HCT116 (cell line): ENCODE measurements at regions not wholly inside any gene's neighbourhood (a gene's known extent, or its start where the extent isn't known, plus 50 kb on each side); places are given as distances from the start of the nearest gene placed in this dataset.

Source experiments
- ATAC-seq: fragments of 200-7000 bp; cut with Tn5 transposase; 2 replicates; pipeline ENCODE4 v1.9.1; 2020; ENCODE audit warnings: mild to moderate bottlenecking, moderate library complexity
- BruUV-seq: library from RNA; stranded (reverse); fragments of 400-500 nt; replicated peaks from 2 replicates; lab custom pipeline; 2021; lab: Mats Ljungman, UMichigan
- CTCF ChIA-PET: fragments of 300-600 bp; sonication (Branson Sonifier 250); formaldehyde crosslinking; loops from one replicate; lab custom pipeline; 2021; ENCODE audit warnings: antibody characterized with exemption; lab: Charles Lee
- POLR2A ChIA-PET: fragments of 300-600, 350-600 bp; sonication (Branson Sonifier 250); formaldehyde crosslinking; loops from one replicate; lab custom pipeline; 2021; ENCODE audit warnings: antibody characterized with exemption; lab: Charles Lee
- RAD21 ChIA-PET, 2 experiments: fragments of 300-600 bp; sonication (Branson Sonifier 250); formaldehyde crosslinking; loops; one replicate each; lab custom pipeline; 2023; ENCODE audit warnings: low total read pairs in 2 of 2; ENCODE audit not compliant: uncharacterized antibody in 2 of 2, unreplicated experiment in 2 of 2, low non-redundant PET in 1 of 2; lab: Charles Lee
- DNase-seq: peaks from one replicate; pipeline ENCODE4 v3.0.0-alpha.2; 2010; ENCODE audit warnings: low read depth, low spot score
- H2AFZ ChIP-seq: fragments of 200-600 bp; shearing (Covaris generic), sonication (generic); 2 replicates; pipeline ENCODE4 v1.6.1; 2017; ENCODE audit warnings: low read depth, mixed run types, mixed read lengths, antibody characterized with exemption, low read length; ENCODE audit not compliant: poor library complexity, severe bottlenecking
- H3K27ac ChIP-seq: 2 replicates; pipeline ENCODE4 v1.5.1; 2012; ENCODE audit warnings: low read depth, low read length
- H3K27me3 ChIP-seq: fragments of 200-600 bp; sonication (generic); 2 replicates; pipeline ENCODE4 v1.6.1; 2016; ENCODE audit warnings: mixed run types, low read length, mixed read lengths; ENCODE audit not compliant: insufficient read depth
- H3K36me3 ChIP-seq, 2 experiments: fragments of 200-500 bp in 1 of 2; fragments of 200-600 bp in 1 of 2; sonication (Bioruptor generic) in 1 of 2; sonication (generic) in 1 of 2; 2 replicates each; pipeline versions ENCODE4 v1.5.1 to v1.6.1; 2014 to 2016; ENCODE audit warnings: low read length in 2 of 2, inconsistent platforms in 1 of 2, mixed read lengths in 1 of 2, mixed run types in 1 of 2; ENCODE audit not compliant: insufficient read depth in 2 of 2, control insufficient read depth in 1 of 2
- H3K4me1 ChIP-seq, 2 experiments: fragments of 200-600 bp in 1 of 2; sonication (generic) in 1 of 2; 2 replicates each; pipeline versions ENCODE4 v1.5.1 to v1.6.1; 2012 to 2017; ENCODE audit warnings: low read length in 2 of 2, inconsistent platforms in 1 of 2, mild to moderate bottlenecking in 1 of 2, mixed read lengths in 1 of 2, mixed run types in 1 of 2, moderate library complexity in 1 of 2; ENCODE audit not compliant: insufficient read depth in 2 of 2, control insufficient read depth in 1 of 2
- H3K4me2 ChIP-seq: fragments of 200-600 bp; sonication (generic); 2 replicates; pipeline ENCODE4 v1.6.1; 2017; ENCODE audit warnings: mixed run types, low read length, mixed read lengths
- H3K4me3 ChIP-seq, 2 experiments: fragments of 200-600 bp in 1 of 2; sonication (generic) in 1 of 2; replicated peaks in 1 of 2; 2 replicates each; pipeline ENCODE4 v1.5.1; 2011 to 2016; ENCODE audit warnings: low read length in 2 of 2, control low read depth in 1 of 2, low read depth in 1 of 2, mild to moderate bottlenecking in 1 of 2, mixed read lengths in 1 of 2, mixed run types in 1 of 2
- H3K79me2 ChIP-seq: fragments of 200-600 bp; sonication (generic); 2 replicates; pipeline ENCODE4 v1.6.1; 2017; ENCODE audit warnings: mild to moderate bottlenecking, mixed run types, low read length, moderate library complexity, mixed read lengths; ENCODE audit not compliant: insufficient read depth
- H3K9ac ChIP-seq: fragments of 200-600 bp; sonication (generic); 2 replicates; pipeline ENCODE4 v1.6.1; 2016; ENCODE audit warnings: low read length, mixed read lengths
- H3K9me2 ChIP-seq: fragments of 200-600 bp; sonication (generic), shearing (Covaris generic); 2 replicates; pipeline ENCODE4 v1.6.1; 2017; ENCODE audit warnings: mixed run types, mild to moderate bottlenecking, moderate library complexity; ENCODE audit not compliant: insufficient read depth
- H3K9me3 ChIP-seq, 2 experiments: fragments of 200-500 bp in 1 of 2; fragments of 200-600 bp in 1 of 2; sonication (Bioruptor generic) in 1 of 2; sonication (generic) in 1 of 2; 2 replicates each; pipeline ENCODE4 v1.6.1; 2014 to 2017; ENCODE audit warnings: low read length in 2 of 2, mixed read lengths in 2 of 2, inconsistent platforms in 1 of 2, low read depth in 1 of 2, mild to moderate bottlenecking in 1 of 2, mixed run types in 1 of 2, moderate library complexity in 1 of 2; ENCODE audit not compliant: control insufficient read depth in 1 of 2, insufficient read depth in 1 of 2
- H4K20me1 ChIP-seq: fragments of 200-600 bp; sonication (generic), shearing (Covaris generic); 2 replicates; pipeline ENCODE4 v1.6.1; 2017; ENCODE audit warnings: mixed run types, mild to moderate bottlenecking, moderate library complexity; ENCODE audit not compliant: insufficient read depth
- EGR1 ChIP-seq: IDR thresholded peaks from 2 replicates; pipeline ENCODE4 v1.6.1; 2012; ENCODE audit warnings: low read depth
- ELF1 ChIP-seq: IDR thresholded peaks from 2 replicates; pipeline ENCODE4 v1.6.1; 2012; ENCODE audit warnings: low read depth, borderline replicate concordance
- EZH2phosphoT487 ChIP-seq: fragments of 200-600 bp; IDR thresholded peaks from 2 replicates; pipeline ENCODE4 v1.6.1; 2018; ENCODE audit warnings: antibody characterized with exemption, borderline replicate concordance
- FOSL1 ChIP-seq: IDR thresholded peaks from 2 replicates; pipeline ENCODE4 v1.6.1; 2012; ENCODE audit warnings: low read depth
- POLR2AphosphoS5 ChIP-seq: IDR thresholded peaks from 2 replicates; pipeline ENCODE4 v1.6.1; 2011; ENCODE audit warnings: mild to moderate bottlenecking, low read depth, low read length, moderate library complexity
- RAD21 ChIP-seq: IDR thresholded peaks from 2 replicates; pipeline ENCODE4 v1.6.1; 2012; ENCODE audit warnings: low read depth, mild to moderate bottlenecking
- SP1 ChIP-seq: IDR thresholded peaks from 2 replicates; pipeline ENCODE4 v1.6.1; 2012; ENCODE audit warnings: low read depth
- TCF7L2 ChIP-seq: IDR thresholded peaks from 2 replicates; pipeline ENCODE4 v1.7.0; 2011; ENCODE audit warnings: borderline replicate concordance, inconsistent platforms; ENCODE audit not compliant: insufficient read depth, insufficient read length; ENCODE audit errors: extremely low read depth
- YY1 ChIP-seq: IDR thresholded peaks from 2 replicates; pipeline ENCODE4 v1.6.1; 2011; ENCODE audit warnings: low read length, low read depth, moderate library complexity, mild to moderate bottlenecking; ENCODE audit not compliant: insufficient replicate concordance; ENCODE audit errors: extremely low read depth
- ZNF274 ChIP-seq: fragments of 200-500 bp; sonication (Bioruptor generic); IDR thresholded peaks from 2 replicates; pipeline ENCODE4 v1.6.1; 2014; ENCODE audit warnings: mild to moderate bottlenecking, low read depth, low read length, inconsistent platforms
- intact Hi-C: fragments of 100-400 bp; cut with micrococcal nuclease; formaldehyde crosslinking; loops from 2 replicates; pipeline ENCODE4 v1.10.0; 2022
- TF ChIP-seq, protein P1 (sequence below): IDR thresholded peaks from 2 replicates; pipeline ENCODE4 v1.6.1; 2012; ENCODE audit warnings: low read depth
- TF ChIP-seq, protein P2 (sequence below): IDR thresholded peaks from 2 replicates; pipeline ENCODE4 v1.6.1; 2011; ENCODE audit warnings: mild to moderate bottlenecking, low read length, moderate library complexity; ENCODE audit not compliant: insufficient replicate concordance; ENCODE audit errors: extremely low read depth
- TF ChIP-seq, protein P3 (sequence below), 3 experiments: fragments of 200-600 bp in 1 of 3; sonication (generic) in 1 of 3; IDR thresholded peaks in 2 of 3; conservative IDR thresholded peaks in 1 of 3; 2 replicates each; pipeline ENCODE4 v1.5.1; 2012 to 2017; ENCODE audit warnings: low read depth in 2 of 3, low read length in 2 of 3, antibody characterized with exemption in 1 of 3, borderline replicate concordance in 1 of 3, control low read depth in 1 of 3, mild to moderate bottlenecking in 1 of 3, mixed read lengths in 1 of 3, mixed run types in 1 of 3, moderate library complexity in 1 of 3; ENCODE audit not compliant: insufficient read depth in 1 of 3
- TF ChIP-seq, protein P4 (sequence below): IDR thresholded peaks from 2 replicates; pipeline ENCODE4 v1.6.1; 2012

DNA sequence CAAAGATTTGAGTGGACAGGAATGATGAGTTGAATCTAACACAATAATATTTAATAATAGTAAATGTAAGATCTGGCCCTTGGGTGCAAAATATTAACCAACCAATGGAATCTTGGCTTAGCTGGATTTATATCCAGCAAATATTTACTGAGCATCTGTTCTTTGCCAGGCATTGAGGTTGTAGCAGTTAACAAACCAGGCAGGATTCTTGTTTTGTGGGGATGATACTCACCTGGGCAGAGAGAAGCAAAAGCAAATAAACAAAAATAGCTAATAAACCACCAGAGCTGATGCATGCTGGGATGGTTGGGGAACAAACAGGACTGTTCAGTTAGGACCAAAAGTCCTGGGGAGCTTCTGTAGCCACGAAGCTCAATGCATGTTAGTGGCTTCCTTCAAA, 84.1 kb upstream of the CDH13 start:
- Histone ChIP-seq H3K9me3 (no peaks in the 10 kb centered on the region; a peak in 1 of 4 replicates), H3K4me3 (no peak overlapping the region), H2AFZ (no peak overlapping the region), H3K36me3 (no peaks in the 10 kb centered on the region), H4K20me1 (no peaks in the 10 kb centered on the region), H3K9me2 (no peaks in the 10 kb centered on the region), H3K79me2 (no peaks in the 10 kb centered on the region), H3K4me2 (no peak overlapping the region), H3K4me1 (no peaks in the 10 kb centered on the region), H3K9ac (no peak overlapping the region), H3K27ac (no peak overlapping the region), H3K27me3 (peaks cover 14% of the 10 kb centered on the region)
- BruUV-seq, result no TSS peak
- ChIA-PET POLR2A (no interaction called here), RAD21 (no interaction called here), CTCF (no interaction called here)
- ATAC-seq (no peak), DNase-seq (no peak)
- intact Hi-C loops, result no loop called here
- TF ChIP-seq EZH2phosphoT487 (no peak), TCF7L2 (no peak), ELF1 (no peak), YY1 (no peak), SP1 (no peak), FOSL1 (no peak), RAD21 (no peak), POLR2AphosphoS5 (no peak), EGR1 (no peak), ZNF274 (no peak)
- TF ChIP-seq, protein P1, sequence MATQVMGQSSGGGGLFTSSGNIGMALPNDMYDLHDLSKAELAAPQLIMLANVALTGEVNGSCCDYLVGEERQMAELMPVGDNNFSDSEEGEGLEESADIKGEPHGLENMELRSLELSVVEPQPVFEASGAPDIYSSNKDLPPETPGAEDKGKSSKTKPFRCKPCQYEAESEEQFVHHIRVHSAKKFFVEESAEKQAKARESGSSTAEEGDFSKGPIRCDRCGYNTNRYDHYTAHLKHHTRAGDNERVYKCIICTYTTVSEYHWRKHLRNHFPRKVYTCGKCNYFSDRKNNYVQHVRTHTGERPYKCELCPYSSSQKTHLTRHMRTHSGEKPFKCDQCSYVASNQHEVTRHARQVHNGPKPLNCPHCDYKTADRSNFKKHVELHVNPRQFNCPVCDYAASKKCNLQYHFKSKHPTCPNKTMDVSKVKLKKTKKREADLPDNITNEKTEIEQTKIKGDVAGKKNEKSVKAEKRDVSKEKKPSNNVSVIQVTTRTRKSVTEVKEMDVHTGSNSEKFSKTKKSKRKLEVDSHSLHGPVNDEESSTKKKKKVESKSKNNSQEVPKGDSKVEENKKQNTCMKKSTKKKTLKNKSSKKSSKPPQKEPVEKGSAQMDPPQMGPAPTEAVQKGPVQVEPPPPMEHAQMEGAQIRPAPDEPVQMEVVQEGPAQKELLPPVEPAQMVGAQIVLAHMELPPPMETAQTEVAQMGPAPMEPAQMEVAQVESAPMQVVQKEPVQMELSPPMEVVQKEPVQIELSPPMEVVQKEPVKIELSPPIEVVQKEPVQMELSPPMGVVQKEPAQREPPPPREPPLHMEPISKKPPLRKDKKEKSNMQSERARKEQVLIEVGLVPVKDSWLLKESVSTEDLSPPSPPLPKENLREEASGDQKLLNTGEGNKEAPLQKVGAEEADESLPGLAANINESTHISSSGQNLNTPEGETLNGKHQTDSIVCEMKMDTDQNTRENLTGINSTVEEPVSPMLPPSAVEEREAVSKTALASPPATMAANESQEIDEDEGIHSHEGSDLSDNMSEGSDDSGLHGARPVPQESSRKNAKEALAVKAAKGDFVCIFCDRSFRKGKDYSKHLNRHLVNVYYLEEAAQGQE, result no peak
- TF ChIP-seq, protein P2, sequence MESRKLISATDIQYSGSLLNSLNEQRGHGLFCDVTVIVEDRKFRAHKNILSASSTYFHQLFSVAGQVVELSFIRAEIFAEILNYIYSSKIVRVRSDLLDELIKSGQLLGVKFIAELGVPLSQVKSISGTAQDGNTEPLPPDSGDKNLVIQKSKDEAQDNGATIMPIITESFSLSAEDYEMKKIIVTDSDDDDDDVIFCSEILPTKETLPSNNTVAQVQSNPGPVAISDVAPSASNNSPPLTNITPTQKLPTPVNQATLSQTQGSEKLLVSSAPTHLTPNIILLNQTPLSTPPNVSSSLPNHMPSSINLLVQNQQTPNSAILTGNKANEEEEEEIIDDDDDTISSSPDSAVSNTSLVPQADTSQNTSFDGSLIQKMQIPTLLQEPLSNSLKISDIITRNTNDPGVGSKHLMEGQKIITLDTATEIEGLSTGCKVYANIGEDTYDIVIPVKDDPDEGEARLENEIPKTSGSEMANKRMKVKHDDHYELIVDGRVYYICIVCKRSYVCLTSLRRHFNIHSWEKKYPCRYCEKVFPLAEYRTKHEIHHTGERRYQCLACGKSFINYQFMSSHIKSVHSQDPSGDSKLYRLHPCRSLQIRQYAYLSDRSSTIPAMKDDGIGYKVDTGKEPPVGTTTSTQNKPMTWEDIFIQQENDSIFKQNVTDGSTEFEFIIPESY, result no peak
- TF ChIP-seq, protein P3, sequence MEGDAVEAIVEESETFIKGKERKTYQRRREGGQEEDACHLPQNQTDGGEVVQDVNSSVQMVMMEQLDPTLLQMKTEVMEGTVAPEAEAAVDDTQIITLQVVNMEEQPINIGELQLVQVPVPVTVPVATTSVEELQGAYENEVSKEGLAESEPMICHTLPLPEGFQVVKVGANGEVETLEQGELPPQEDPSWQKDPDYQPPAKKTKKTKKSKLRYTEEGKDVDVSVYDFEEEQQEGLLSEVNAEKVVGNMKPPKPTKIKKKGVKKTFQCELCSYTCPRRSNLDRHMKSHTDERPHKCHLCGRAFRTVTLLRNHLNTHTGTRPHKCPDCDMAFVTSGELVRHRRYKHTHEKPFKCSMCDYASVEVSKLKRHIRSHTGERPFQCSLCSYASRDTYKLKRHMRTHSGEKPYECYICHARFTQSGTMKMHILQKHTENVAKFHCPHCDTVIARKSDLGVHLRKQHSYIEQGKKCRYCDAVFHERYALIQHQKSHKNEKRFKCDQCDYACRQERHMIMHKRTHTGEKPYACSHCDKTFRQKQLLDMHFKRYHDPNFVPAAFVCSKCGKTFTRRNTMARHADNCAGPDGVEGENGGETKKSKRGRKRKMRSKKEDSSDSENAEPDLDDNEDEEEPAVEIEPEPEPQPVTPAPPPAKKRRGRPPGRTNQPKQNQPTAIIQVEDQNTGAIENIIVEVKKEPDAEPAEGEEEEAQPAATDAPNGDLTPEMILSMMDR (IDR thresholded peaks at IDR 0.05 in 2 of 3, conservative IDR thresholded peaks at IDR 0.05 in 1 of 3; ENCODE audit: borderline replicate concordance in 1 of 3, insufficient read depth in 1 of 3, low read depth in 2 of 3, low read length in 2 of 3), result no peak
- TF ChIP-seq, protein P4, sequence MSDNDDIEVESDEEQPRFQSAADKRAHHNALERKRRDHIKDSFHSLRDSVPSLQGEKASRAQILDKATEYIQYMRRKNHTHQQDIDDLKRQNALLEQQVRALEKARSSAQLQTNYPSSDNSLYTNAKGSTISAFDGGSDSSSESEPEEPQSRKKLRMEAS, result no peak
